DMS53 (cell line): ENCODE measurements at regions not wholly inside any gene's neighbourhood (a gene's known extent, or its start where the extent isn't known, plus 50 kb on each side); places are given as distances from the start of the nearest gene placed in this dataset.
"Not testable (repeated sequence)": the region's sequence is repeated elsewhere in the genome, so short reads cannot be mapped to it uniquely, and the experiment has no call there.

Experiments
- DNase-seq: peaks from one replicate; lab custom pipeline; 2025; lab: John Stamatoyannopoulos, UW

GRCh38 chr3:39655718-39656117 lies 153.7 kb upstream of the MYRIP start:
- not testable (repeated sequence) for DNase-seq

- DNase-seq = no peak
Measured at GRCh38 chr3:39657075-39657474, 152.3 kb upstream of the MYRIP start.

GRCh38 chr3:39657775-39658174 lies 151.6 kb upstream of the MYRIP start:
- DNase-seq = no peak

GRCh38 chr3:39664931-39665330 lies 144.5 kb upstream of the MYRIP start:
- no peak for DNase-seq

GRCh38 chr3:39665441-39665840 lies 144.0 kb upstream of the MYRIP start:
- DNase-seq = no peak

GRCh38 chr3:39668420-39668819 lies 141.0 kb upstream of the MYRIP start:
- peak; percentile 55 for DNase-seq

- DNase-seq = no peak
Measured at GRCh38 chr3:39671116-39671515, 138.3 kb upstream of the MYRIP start.

GRCh38 chr3:39671600-39671999 lies 137.8 kb upstream of the MYRIP start:
- no peak for DNase-seq

GRCh38 chr3:39705351-39705900 lies 104.0 kb upstream of the MYRIP start:
- peak; percentile 1 for DNase-seq

- DNase-seq = peak; percentile 68
Measured at GRCh38 chr3:39707314-39707909, 102.0 kb upstream of the MYRIP start.

- DNase-seq = peak; percentile 12
Measured at GRCh38 chr3:39712413-39713048, 96.9 kb upstream of the MYRIP start.

- DNase-seq = not testable (repeated sequence)
Measured at GRCh38 chr3:39713341-39713740, 96.1 kb upstream of the MYRIP start.

- no peak for DNase-seq
Measured at GRCh38 chr3:39716849-39717248, 92.6 kb upstream of the MYRIP start.

- peak; percentile 2 for DNase-seq
Measured at GRCh38 chr3:39718674-39719595, 90.5 kb upstream of the MYRIP start.

GRCh38 chr3:39721076-39721475 lies 88.3 kb upstream of the MYRIP start:
- DNase-seq = no peak

- peak; percentile 2 for DNase-seq
Measured at GRCh38 chr3:39724233-39724846, 85.1 kb upstream of the MYRIP start.

GRCh38 chr3:39725321-39725720 lies 84.1 kb upstream of the MYRIP start:
- DNase-seq = no peak

GRCh38 chr3:39727415-39727814 lies 82.0 kb upstream of the MYRIP start:
- DNase-seq = peak; percentile 28

- no peak for DNase-seq
Measured at GRCh38 chr3:39733804-39734203, 75.6 kb upstream of the MYRIP start.

GRCh38 chr3:39739658-39740057 lies 69.8 kb upstream of the MYRIP start:
- DNase-seq = not testable (repeated sequence)

GRCh38 chr3:39744746-39745145 lies 64.7 kb upstream of the MYRIP start:
- peak; percentile 10 for DNase-seq

- peak; percentile 45 for DNase-seq
Measured at GRCh38 chr3:39748002-39748401, 61.4 kb upstream of the MYRIP start.
